Bronchial epithelial cell (primary cell): ENCODE measurements at regions not wholly inside any gene's neighbourhood (a gene's known extent, or its start where the extent isn't known, plus 50 kb on each side); places are given as distances from the start of the nearest gene placed in this dataset.

Experiments used
- DNase-seq: peaks from one replicate; pipeline ENCODE4 v3.0.0-alpha.2; 2010; ENCODE audit warnings: low read depth
- FAIRE-seq: peaks from 2 replicates; lab custom pipeline; 2011; peaks lifted over from hg19 to GRCh38; lab: Jason Lieb, UNC
- H3K27me3 ChIP-seq: 2 replicates; pipeline ENCODE4 v1.5.1; 2011; ENCODE audit warnings: low read length; ENCODE audit not compliant: control insufficient read depth, insufficient read depth
- H3K36me3 ChIP-seq: 2 replicates; pipeline ENCODE4 v1.5.1; 2011; ENCODE audit warnings: low read length; ENCODE audit not compliant: control insufficient read depth, insufficient read depth
- H3K4me3 ChIP-seq: 2 replicates; pipeline ENCODE4 v1.5.1; 2011; ENCODE audit warnings: mild to moderate bottlenecking, low read depth, low read length, control low read depth
- CTCF ChIP-seq: IDR thresholded peaks from 2 replicates; pipeline ENCODE4 v1.5.1; 2011; ENCODE audit warnings: mild to moderate bottlenecking, moderate library complexity, low read length, control low read depth, inconsistent platforms; ENCODE audit not compliant: insufficient read depth, severe bottlenecking

GRCh38 chr6:45816674-45817297, 198.9 kb downstream of the CLIC5 start:
- H3K4me3 ChIP-seq: no peak overlapping the region
- no peaks in the 10 kb centered on the region for H3K36me3 ChIP-seq
- DNase-seq (no peak), FAIRE-seq (no peak)
- no peaks in the 10 kb centered on the region for H3K27me3 ChIP-seq
- no peak for TF ChIP-seq CTCF

- FAIRE-seq: no peak
- DNase-seq: no peak
- no peaks in the 10 kb centered on the region for H3K36me3 ChIP-seq
These were observed 200.1 kb downstream of the CLIC5 start for GRCh38 chr6:45815466-45816125.

GRCh38 chr6:45814772-45815171, 200.9 kb downstream of the CLIC5 start:
- FAIRE-seq (no peak), DNase-seq (no peak)
- Histone ChIP-seq H3K36me3 (no peaks in the 10 kb centered on the region), H3K27me3 (no peaks in the 10 kb centered on the region), H3K4me3 (no peak overlapping the region)
- no peak for TF ChIP-seq CTCF

More at GRCh38 chr6:45815466-45816125, 200.1 kb downstream of the CLIC5 start:
- no peak for TF ChIP-seq CTCF
- Histone ChIP-seq H3K4me3 (no peak overlapping the region), H3K27me3 (no peaks in the 10 kb centered on the region)

- Histone ChIP-seq H3K4me3 (no peak overlapping the region), H3K27me3 (no peaks in the 10 kb centered on the region), H3K36me3 (no peaks in the 10 kb centered on the region)
- no peak for TF ChIP-seq CTCF
- FAIRE-seq: no peak
- no peak for DNase-seq
These were observed 201.7 kb downstream of the CLIC5 start for GRCh38 chr6:45813943-45814342.

- FAIRE-seq (no peak), DNase-seq (no peak)
- Histone ChIP-seq H3K27me3 (no peaks in the 10 kb centered on the region), H3K36me3 (no peaks in the 10 kb centered on the region), H3K4me3 (no peak overlapping the region)
- TF ChIP-seq CTCF: no peak
These were observed 202.7 kb downstream of the CLIC5 start for GRCh38 chr6:45812922-45813321.
